Pancreas (tissue), 10 donors: ENCODE measurements at regions not wholly inside any gene's neighbourhood (a gene's known extent, or its start where the extent isn't known, plus 50 kb on each side); places are given as distances from the start of the nearest gene placed in this dataset.

Experiments used
- ATAC-seq, 4 donors: fragments of 200-7000 bp; cut with Tn5 transposase; one replicate each; pipeline versions ENCODE4 v1.8.0 to v1.9.1; 2020; ENCODE audit warnings: mild to moderate bottlenecking in 4 of 4, moderate library complexity in 4 of 4
- DNase-seq, 6 donors: peaks; one replicate each; pipeline ENCODE4 v3.0.0-alpha.2; 2020
- FAIRE-seq: peaks from 2 replicates; lab custom pipeline; 2012; peaks lifted over from hg19 to GRCh38; lab: Jason Lieb, UNC
- H3K27ac ChIP-seq, 4 donors: fragments of 200-600 bp; sonication (generic); 1 replicate in 3 of 4; 2 replicates in 1 of 4; pipeline versions ENCODE4 v1.5.0 to v1.8.0; 2020
- H3K27me3 ChIP-seq, 4 donors: fragments of 200-600 bp; one replicate each; pipeline ENCODE4 v1.8.0; 2021
- H3K36me3 ChIP-seq, 3 donors: fragments of 200-600 bp; sonication (generic) in 1 of 3; one replicate each; pipeline versions ENCODE4 v1.5.0 to v1.8.0; 2020 to 2021
- H3K4me1 ChIP-seq, 3 donors: fragments of 200-600 bp; one replicate each; pipeline ENCODE4 v1.8.0; 2021
- H3K4me3 ChIP-seq, 4 donors: fragments of 200-600 bp; sonication (generic) in 2 of 4; one replicate each; pipeline versions ENCODE4 v1.5.0 to v1.8.0; 2020 to 2021
- H3K9me3 ChIP-seq, 4 donors: fragments of 200-600 bp; one replicate each; pipeline ENCODE4 v1.8.0; 2021
- CTCF ChIP-seq, 4 donors: fragments of 200-600 bp; sonication (generic) in 3 of 4; IDR thresholded peaks; one replicate each; pipeline versions ENCODE4 v1.5.0 to v1.8.0; 2021; ENCODE audit warnings: antibody characterized with exemption in 4 of 4
- WGBS, 2 donors: extraction: QIAGEN DNeasy Blood & Tissue Kit; methylation state at CpG; one replicate each; pipeline ENCODE4 v1.1.7; 2013; 5-methylcytosine and 5-hydroxymethylcytosine counted together
- intact Hi-C, 3 donors: fragments of 100-400 bp; cut with DNase I; formaldehyde crosslinking; loops; one replicate each; pipeline versions ENCODE4 v1.11.1 to v1.14.2; 2022
- donor health status: healthy with polysubstance abuse.
- donor health status: DM: no; HTN: no; CAD: no; lungs with moderate emphysema.
- donor health status: DM: no; HTN: no; CAD: no.
- donor health status: control.
- donor health status: control.
- donor health status: Bipolar disorder and iron deficiency.
- donor health status: DM: yes; HTN: yes; CAD: no.
- donor health status: DM: no; HTN: no; CAD: no.
- donor health status: DM: no; HTN: no; CAD: no.
- donor health status: DM: yes; HTN: yes; CAD: no.

DNA sequence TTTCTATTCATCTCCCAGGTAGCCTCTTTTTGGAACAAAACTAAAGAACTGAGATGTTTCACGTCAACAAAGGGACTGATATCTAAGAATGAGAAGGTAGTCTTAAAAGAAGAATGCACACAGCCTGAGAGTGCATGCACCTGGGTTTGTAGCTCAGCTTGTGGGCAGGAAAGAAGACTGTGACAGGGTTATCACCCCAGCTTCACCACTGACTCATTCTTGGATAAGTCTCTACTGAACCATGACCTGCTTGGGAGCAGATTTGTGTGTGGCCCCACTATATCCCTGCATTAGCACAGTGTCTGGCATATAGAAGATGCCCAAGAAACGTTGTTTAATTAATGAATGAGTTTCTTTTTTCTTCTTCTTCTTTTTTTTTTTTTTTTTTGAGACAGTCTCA, 187.5 kb downstream of the GPAM start:
- no peaks in the 10 kb centered on the region for H3K36me3 ChIP-seq
- DNase-seq (no peak), FAIRE-seq (no peak), ATAC-seq (no peak)
- H3K9me3 ChIP-seq = no peaks in the 10 kb centered on the region
- no peak overlapping the region for H3K4me3 ChIP-seq
- no peaks in the 10 kb centered on the region for H3K4me1 ChIP-seq
- H3K27me3 ChIP-seq = no peaks in the 10 kb centered on the region
- intact Hi-C loops = no loop called here
- WGBS, 2 donors = 50 to 53% methylated on average over 2 of the region's 2 CpGs
- no peak for TF ChIP-seq CTCF (IDR thresholded peaks at IDR 0.05)
- no peak overlapping the region for H3K27ac ChIP-seq

DNA sequence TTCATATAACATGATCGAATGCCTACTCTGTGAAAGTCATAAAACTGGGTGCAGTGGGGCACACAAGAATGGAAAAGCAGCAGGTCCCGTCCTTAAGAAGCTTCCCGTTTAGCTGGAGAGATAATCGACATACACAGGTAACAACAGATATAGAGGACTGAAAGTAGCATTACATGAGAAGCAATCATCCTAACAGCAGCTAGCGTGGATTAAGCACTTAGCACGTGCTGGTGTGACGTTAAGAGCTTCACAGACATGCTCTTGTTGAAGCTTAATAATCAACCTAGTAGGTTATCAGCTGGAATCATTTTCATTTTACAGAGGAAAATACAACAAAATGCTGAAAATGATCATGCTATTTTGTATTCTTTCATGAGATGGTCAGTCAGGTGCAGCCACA, 184.8 kb downstream of the GPAM start:
- Histone ChIP-seq H3K27me3 (no peaks in the 10 kb centered on the region), H3K36me3 (no peaks in the 10 kb centered on the region), H3K9me3 (no peaks in the 10 kb centered on the region), H3K4me1 (no peaks in the 10 kb centered on the region), H3K4me3 (no peak overlapping the region), H3K27ac (no peak overlapping the region)
- no peak for DNase-seq
- no peak for TF ChIP-seq CTCF (IDR thresholded peaks at IDR 0.05)
- no peak for FAIRE-seq
- ATAC-seq = no peak
- intact Hi-C loops = no loop called here
- WGBS, 2 donors = 59 to 72% methylated on average over 7 of the region's 7 CpGs

- no peak for TF ChIP-seq CTCF (IDR thresholded peaks at IDR 0.05)
- WGBS, 2 donors = 38 to 59% methylated on average over 4 of the region's 4 CpGs
- no peaks in the 10 kb centered on the region for H3K4me1 ChIP-seq
- FAIRE-seq = no peak
- DNase-seq = no peak
- H3K27me3 ChIP-seq = no peaks in the 10 kb centered on the region
- H3K27ac ChIP-seq = no peak overlapping the region
- intact Hi-C loops = no loop called here
- no peaks in the 10 kb centered on the region for H3K36me3 ChIP-seq
- ATAC-seq = no peak
- no peak overlapping the region for H3K4me3 ChIP-seq
- no peaks in the 10 kb centered on the region for H3K9me3 ChIP-seq
Observed at GRCh38 chr10:111999205-111999914, 184.2 kb downstream of the GPAM start.

- no peaks in the 10 kb centered on the region for H3K4me1 ChIP-seq
- H3K27ac ChIP-seq = no peak overlapping the region
- ATAC-seq (no peak), DNase-seq (no peak), FAIRE-seq (no peak)
- intact Hi-C loops = no loop called here
- H3K36me3 ChIP-seq = no peaks in the 10 kb centered on the region
- H3K4me3 ChIP-seq = no peak overlapping the region
- no peaks in the 10 kb centered on the region for H3K9me3 ChIP-seq
- no peak for TF ChIP-seq CTCF (IDR thresholded peaks at IDR 0.05)
- 26 to 34% methylated on average over 3 of the region's 3 CpGs for WGBS, 2 donors
- H3K27me3 ChIP-seq = no peaks in the 10 kb centered on the region
Observed at GRCh38 chr10:111999915-112000302, 183.7 kb downstream of the GPAM start.

GRCh38 chr10:112000466-112000865, 183.1 kb downstream of the GPAM start:
- ATAC-seq (peak in 2 of 4 donors; percentile 24 to 47), FAIRE-seq (no peak), DNase-seq (no peak)
- TF ChIP-seq CTCF (IDR thresholded peaks at IDR 0.05) = no peak
- Histone ChIP-seq H3K27ac (no peak overlapping the region), H3K27me3 (no peaks in the 10 kb centered on the region), H3K36me3 (no peaks in the 10 kb centered on the region), H3K4me3 (no peak overlapping the region), H3K9me3 (no peaks in the 10 kb centered on the region), H3K4me1 (no peaks in the 10 kb centered on the region)
- 58 to 71% methylated on average over 2 of the region's 2 CpGs for WGBS, 2 donors
- intact Hi-C loops = no loop called here
